ENCODE measurements at regions not wholly inside any gene's neighbourhood (a gene's known extent, or its start where the extent isn't known, plus 50 kb on each side); places are given as distances from the start of the nearest gene placed in this dataset.

DNA sequence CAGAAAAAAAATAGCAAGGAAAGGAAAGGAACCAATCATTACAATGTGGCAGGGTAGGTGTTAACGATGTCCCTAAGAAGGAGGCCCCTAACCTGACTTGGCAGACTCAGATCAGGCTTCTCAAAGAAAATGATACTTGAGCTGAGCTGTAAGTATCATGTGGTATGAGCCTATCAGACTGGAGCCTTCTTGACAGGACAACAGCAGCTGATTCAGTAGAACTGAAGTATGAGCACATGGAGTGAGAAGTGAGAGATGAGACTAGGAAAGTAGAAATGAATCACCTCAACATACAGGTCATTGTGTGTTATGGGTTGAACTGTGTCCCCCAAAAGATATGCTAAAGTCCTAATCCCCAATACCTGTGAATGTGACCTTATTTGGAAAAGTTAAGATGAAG is 66.3 kb downstream of the MTERF1 start:
- TF ChIP-seq, protein P1, sequence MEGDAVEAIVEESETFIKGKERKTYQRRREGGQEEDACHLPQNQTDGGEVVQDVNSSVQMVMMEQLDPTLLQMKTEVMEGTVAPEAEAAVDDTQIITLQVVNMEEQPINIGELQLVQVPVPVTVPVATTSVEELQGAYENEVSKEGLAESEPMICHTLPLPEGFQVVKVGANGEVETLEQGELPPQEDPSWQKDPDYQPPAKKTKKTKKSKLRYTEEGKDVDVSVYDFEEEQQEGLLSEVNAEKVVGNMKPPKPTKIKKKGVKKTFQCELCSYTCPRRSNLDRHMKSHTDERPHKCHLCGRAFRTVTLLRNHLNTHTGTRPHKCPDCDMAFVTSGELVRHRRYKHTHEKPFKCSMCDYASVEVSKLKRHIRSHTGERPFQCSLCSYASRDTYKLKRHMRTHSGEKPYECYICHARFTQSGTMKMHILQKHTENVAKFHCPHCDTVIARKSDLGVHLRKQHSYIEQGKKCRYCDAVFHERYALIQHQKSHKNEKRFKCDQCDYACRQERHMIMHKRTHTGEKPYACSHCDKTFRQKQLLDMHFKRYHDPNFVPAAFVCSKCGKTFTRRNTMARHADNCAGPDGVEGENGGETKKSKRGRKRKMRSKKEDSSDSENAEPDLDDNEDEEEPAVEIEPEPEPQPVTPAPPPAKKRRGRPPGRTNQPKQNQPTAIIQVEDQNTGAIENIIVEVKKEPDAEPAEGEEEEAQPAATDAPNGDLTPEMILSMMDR (IDR thresholded peaks at IDR 0.05; ENCODE audit: low read depth, low read length, poor library complexity, severe bottlenecking): no peak
- no peak for TF ChIP-seq EZH2phosphoT487 (IDR thresholded peaks at IDR 0.05; ENCODE audit: borderline replicate concordance, low read length)

All from DOHH2 (cell line).